Dermis microvascular lymphatic vessel endothelial cell (primary cell): ENCODE measurements at regions not wholly inside any gene's neighbourhood (a gene's known extent, or its start where the extent isn't known, plus 50 kb on each side); places are given as distances from the start of the nearest gene placed in this dataset.

Experiments
- DNase-seq, 2 donors: peaks; one replicate each; pipeline versions ENCODE4 v3.0.0 to v3.0.0-alpha.2; 2010; ENCODE audit warnings: low read depth in 2 of 2

DNA sequence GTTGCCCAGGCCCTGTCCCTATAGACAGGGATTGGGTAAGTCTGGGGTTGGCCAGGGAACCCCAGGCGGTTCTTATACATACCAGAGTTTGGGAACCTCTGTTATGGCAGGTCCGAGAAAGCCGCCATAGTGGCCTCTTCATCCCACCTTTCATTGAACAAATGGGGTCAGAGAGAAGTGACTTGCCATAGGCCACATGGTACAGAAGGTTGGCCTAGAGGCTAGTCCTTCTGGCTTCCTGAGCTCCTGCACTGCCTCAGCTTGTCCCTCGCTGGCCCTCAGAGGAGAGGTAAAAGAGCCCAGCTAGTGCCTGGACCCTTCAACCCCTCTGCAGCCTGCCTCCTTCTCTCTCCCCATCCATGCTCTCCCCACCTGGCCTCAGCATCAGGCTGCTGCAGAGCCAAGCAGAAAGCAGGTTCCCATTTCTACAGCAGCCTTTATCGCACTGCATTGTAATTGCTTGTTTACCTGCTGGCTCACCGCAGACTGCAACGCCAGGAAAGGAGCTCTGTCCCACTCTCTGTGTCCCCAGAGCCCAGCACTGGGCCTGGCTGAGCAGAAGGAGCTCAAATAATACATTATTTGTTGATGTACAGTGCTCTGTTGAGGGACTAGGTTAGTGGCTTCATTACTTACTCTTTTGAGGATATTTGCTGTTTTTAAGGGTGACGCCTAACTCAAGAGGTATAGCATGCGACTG, 103.6 kb downstream of the TRIM29 start:
- no peak for DNase-seq

DNA sequence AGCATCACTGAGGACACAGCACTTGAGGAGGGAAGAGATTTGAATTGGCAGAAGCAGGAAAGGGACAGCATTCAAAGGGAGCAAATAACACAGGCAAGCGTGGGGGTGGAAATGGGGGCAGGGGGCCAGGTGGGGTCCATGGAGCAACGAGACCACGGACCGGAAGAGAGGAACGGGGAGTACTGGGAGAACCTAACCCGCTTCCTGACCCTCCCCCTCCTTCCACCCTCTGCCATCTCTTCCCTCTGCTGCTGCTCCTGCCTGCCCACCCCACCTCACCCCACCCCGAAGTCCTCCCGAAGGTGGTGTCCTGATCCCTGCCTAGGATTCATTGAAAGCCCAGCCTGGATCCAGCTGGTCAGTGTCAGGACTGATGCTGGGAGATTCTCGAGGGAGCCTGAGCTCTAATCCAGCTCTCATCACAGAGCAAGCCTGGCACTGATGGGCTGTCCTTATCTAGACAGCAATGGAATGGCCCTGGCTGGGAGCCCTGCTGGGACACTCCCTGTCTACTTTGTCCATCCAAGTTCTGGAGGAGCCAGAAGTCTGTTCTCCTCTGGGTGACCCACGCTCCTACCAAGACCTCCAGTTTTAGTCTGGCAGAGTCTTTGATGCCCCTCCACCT, 105.0 kb downstream of the TRIM29 start:
- DNase-seq = no peak

DNA sequence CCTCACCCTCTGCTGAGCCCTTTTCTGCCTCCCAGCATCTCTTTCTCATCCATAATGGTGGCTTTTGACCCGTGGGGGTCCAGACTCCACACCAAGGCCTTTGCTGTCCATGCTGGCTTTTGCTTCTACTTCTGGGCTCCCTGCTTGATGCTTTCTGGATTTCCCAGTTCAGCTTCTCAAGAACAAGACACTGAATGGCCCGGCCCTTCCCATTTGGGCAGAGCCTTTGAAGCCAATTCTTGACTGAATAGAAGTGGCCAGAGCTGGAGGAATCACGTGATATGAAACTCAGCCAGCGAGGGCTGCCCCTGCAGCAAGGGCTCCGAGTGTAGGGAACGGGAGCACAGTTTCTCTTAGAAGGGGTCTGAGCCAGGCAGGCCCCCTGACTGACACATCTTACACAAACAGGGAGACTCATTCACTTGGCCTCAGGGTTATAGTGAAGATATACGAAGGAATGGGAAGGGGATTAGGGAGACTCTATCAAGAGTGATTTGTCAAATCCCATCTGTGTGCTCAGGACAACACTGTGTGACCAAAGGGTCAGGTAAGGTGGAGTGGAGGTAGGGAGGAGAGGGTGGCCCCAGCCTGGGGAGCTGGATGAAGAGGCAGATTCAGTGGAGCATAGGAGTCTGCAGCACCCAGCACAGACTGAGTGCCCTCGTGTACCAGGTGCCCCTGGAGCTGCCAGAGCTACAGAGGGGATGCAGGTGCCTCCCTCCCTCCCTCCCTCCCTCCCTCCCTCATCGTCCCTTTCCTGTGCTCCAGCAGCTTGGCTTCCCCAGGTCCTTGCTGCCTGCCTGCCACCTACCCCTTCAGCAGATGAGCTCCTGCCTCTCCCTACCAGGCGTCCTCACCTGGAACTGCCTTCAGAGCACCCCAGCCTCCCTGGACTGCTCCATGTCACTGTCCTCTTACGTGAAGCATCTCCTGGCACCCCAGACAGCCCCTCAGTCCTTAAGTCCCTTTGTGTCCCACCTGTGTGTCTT, 106.0 kb downstream of the TRIM29 start:
- no peak for DNase-seq

DNA sequence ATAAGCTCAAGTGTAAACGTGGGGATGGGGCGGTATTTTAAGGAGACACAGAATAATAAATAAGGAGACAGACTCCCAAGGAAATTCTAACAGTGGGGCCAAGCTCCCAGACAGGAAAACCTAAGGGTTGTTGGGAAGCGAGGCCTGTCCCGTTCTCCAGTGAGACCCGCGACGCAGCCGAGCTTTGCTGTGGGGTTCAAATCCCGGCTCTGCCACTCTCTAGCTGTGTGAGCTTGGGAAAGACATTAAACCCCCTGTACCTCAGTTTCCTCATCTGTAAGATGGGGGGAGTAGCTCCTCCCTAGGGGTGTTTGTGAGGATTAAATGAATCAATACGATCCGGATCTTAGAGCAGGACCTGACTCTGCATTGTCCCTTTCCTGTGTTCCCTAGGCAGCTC, 106.8 kb downstream of the TRIM29 start:
- no peak for DNase-seq

DNA sequence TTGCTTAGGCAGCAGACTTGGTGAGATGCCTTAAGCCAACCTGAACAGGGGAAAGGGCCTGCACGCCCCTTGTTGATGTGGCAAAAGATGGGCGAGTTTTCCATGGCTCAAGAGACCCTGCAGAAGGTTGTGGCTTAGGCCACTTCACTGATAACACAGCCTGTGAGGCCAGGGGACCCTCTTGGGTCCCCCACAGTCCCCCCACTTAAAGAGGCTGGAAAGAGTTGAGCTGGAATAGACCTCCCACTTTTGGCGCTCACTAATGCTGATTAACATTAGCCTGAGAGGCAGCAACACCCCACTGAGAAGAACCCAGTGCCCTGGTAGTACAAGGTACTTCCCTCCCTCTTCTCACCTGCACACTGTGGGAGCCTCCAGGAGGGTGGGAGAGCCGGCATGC, 107.5 kb downstream of the TRIM29 start:
- no peak for DNase-seq

DNA sequence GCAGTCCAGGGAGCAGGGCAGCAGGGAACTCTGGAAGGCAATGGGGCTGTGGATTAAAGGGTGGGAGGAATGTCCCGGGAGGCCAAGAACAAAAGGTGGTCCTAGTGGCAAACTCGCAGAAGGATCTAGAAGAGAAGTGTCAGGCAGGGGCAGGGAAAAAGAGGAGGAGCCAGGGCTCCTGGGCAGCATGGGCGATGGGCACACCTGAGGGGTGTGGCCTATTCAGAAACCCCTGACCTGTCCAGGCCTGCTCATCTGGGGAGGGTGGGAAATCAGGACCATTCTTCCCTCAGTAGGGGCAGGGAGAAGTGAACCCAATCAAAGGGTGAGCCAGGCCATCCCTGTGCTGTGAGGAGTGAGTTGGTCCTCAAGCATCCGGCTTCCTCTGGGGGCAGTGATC, 108.6 kb downstream of the TRIM29 start:
- no peak for DNase-seq

DNA sequence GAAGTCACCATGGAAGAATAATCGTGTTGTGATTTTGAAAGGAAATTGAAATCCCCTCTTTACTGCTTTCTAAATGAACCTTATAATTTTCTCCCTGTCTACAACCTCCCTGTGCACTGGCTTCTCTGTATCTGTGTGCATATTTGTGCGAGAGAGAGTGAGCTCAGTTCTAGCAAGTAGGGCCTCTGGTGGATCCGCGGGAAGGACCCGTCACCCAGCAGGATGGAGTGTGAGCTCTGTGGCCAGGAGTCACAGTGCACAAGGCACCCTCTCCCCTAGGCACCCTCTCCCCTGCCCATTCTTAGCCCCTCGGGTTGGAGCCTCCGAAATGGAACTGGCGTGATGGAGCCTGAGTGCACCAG, 109.0 kb downstream of the TRIM29 start:
- DNase-seq = no peak

DNA sequence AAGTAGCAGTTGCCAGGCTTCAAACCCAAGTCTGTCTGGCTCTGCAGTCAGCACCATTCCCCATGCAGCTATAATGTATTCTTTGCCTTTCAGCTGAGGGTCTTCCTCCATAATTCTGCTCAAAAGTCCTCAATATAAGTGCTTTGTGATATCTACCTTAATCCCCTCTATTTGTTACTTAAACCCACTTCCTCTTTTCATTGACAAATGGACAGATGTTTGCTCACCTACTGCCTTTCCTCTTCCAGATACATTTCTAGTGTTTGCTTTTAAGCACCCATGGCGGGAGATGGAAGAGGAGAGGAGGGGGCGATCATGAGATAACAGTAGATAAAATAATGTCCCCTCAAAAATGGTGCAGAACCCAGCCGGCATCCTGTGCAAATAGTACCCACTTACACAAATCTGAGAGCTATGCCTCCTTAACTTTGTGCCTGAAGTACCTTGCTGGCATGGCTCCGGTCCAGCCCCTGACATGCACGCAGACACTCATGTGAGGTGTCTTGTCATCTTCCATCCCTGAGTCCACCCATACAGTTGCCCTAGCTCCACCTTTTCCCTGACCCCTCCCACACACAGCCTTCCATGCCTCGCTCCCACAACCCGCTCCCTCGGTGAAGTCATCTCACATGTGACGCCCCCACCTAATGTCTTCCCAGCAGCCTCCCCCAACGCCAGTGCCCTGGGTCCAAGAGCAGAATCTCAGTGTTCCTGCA, 109.6 kb downstream of the TRIM29 start:
- DNase-seq = no peak

DNA sequence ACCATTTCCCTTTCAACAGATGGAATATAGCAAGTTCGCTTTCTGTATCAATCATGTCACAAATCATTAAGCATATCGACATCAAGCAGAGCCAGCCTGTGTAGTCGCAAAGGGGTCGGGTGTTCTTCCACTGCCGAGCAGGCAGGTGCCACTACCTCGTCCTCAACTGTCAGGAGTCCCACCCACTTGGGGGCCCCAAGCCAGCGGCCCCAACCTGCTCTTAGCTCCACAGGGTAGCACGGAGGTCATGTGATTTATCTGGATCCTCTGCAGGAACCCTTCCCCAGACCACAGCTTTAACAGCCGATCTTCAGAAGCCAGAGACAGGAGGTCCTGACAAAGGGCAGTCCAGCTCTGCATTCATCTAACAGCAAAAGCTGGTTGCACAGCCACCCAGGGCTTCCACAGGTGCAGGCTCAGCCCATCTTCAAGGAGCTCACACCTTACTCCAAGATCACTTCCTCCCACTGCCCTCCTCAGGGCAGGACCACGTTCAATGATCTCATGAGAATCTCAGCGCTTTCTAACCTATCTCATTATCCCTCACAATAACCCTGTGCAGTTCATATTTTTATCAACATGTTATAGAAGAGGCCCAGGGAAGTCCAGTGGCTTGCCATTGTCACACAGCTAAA, 110.2 kb downstream of the TRIM29 start:
- no peak for DNase-seq

DNA sequence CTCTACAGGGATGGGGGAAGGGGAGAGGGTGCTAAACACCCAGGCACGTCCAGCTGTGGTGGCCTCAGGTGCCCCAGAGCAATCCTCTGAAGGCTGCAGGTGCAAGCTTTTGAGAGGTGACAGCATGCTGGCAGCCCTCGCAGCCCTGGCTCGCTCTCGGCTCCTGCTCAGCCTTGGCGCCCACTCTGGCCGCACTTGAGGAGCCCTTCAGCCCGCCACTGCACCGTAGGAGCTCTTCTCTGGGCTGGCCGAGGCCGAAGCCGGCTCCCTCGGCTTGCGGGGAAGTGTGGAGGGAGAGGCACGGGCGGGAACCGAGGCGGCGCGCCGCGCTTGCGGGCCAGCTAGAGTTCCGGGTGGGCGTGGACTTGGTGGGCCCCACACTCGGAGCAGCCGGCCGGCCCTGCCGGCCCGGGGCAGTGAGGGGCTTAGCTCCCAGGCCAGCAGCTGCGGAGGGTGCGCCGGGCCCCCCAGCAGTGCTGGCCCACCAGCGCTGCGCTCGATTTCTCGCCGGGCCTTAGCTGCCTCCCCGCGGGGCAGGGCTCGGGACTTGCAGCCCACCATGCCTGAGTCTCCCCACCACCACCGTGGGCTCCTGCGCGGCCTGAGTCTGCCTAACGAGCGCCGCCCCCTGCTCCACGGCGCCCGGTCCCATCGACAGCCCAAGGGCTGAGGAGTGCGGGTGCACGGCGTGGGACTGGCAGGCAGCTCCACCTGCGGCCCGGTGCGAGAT, 112.1 kb downstream of the TRIM29 start:
- no peak for DNase-seq

DNA sequence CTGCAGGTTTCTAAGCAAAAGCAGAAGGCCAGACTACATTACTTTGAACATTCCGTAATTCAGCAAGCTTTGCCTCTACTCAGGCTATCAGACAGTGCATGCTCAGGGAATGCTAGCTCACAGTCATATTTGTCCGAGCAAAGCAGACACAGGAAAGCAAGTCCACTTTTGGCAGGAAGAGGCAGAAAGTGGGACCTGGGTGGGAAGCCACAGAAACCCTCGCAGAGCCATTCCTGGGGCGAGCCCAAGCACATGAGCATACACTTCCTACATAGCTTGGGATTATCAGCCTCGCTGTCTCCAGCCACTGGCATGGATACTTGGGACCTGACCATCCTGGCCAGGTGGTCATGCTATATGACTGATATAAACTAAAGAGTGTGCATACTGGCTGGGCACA, 113.3 kb downstream of the TRIM29 start:
- DNase-seq = no peak

DNA sequence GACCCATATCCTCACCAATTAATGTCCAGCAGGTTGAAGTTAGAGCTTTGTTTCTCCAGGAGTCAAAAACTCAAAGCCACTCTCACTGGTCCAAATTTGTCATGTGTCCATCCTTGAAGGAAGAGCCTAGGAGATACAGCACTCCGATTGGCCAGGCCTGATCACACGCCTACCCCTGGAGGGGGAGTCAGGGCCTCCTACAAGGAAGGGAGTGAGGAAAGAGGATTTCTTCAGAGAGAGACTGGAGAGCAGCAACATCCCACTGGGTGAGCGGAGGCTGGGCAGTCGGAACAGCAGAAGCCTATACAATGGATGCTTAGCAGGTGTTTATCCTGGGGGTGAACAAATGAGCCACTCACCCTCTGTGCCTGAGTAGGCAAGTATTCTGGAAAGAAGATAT, 113.9 kb downstream of the TRIM29 start:
- no peak for DNase-seq

DNA sequence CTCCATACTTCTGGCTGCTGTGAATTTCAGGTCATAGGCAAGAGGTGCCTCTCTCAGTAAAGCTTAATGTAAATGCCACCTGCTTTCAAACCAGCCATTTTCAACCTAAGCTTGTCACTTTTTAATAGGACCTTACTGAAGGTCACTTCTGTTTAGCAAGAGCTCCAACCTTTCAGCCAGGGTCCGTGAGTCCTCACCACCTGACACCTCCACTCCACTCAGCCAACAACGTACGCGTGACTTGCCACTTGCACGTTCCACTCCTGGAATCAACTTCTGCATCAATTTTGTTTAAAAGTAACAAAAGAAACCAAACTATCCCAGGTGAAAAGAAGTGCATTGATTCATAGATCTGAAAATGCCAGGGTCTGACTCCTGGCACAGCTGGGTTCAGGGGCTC, 114.4 kb downstream of the TRIM29 start:
- DNase-seq = no peak

DNA sequence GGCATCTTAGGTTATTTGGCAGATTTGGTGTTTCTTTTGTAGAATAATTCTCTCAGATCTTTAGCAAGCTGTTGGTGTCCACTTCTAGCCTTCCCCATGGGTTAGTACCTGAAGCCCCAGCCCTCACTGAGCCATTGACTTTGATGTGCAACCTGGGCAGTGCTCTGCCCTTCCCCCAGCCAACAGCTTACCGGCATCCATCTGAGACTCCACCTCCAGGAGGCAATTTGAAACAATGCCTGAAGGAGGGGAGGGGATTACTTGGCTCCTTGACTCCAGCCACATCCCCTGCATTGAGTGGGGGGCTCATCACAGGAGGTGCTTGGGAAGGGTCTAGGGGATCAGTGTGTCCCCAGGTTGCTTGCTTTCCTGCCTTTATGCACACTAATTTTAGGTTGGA, 114.8 kb downstream of the TRIM29 start:
- DNase-seq = no peak

DNA sequence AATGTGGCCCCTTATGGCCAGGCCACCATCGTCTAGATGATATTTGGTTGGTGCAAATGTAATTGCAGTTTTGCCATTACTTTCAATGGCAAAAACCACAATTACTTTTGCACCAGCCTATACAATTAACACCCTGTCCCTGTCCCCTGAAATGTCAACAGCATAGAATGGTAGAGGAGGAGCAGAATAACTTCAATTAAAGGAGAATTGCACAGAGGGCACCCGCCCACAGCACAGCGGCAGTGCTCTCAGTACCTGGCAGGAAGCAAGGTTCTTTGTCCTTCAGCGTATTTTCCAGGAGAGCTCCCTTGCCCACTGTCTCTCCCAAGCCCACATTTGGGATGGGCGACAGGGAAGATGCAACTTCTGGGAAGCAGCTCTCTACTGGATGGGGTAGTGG, 115.3 kb downstream of the TRIM29 start:
- no peak for DNase-seq

DNA sequence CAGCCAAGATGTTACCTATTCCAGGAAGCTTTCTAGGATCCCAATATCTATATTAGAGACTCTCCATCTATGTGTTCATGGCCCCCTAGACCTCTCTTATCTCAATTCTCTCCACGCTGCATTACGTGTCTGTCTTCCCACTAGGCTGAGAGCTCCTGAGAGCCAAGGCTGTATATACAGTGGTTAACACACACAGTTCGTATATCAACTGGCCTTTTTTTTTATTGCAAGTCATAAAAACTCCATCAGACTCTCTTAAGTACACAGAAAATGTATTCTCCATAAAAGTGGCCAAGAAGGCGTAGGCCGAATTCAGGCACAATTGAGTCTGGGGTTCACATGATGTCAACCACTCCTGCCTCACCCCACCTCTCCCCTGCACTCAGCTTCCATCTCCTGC, 115.9 kb downstream of the TRIM29 start:
- no peak for DNase-seq

DNA sequence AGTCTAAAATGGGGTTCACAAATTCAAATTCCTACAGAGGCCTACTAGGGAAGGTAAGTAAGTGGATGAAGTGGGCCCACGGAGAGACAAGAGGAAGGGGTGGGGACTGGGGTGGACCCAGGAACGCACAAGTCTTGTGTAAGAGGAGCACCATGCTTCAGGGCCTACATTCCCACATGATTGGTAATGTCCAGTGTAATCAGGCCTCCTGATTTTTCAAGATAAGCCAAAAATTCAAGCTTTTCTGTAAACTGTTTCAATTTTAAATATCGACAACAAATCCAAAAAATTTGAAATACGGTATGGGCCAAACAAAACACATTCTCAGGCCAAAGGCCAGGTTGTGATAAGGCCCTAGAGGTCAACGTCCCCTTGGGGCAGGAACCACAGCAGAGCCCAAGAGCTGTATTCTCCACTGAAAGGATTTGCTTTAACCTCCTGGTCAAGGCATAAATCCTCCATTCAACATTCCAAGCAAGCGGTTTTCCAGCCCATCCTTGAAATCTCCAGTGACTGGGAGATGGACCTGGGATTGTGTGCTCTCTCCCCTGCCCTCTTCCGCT, 116.4 kb downstream of the TRIM29 start:
- no peak for DNase-seq

DNA sequence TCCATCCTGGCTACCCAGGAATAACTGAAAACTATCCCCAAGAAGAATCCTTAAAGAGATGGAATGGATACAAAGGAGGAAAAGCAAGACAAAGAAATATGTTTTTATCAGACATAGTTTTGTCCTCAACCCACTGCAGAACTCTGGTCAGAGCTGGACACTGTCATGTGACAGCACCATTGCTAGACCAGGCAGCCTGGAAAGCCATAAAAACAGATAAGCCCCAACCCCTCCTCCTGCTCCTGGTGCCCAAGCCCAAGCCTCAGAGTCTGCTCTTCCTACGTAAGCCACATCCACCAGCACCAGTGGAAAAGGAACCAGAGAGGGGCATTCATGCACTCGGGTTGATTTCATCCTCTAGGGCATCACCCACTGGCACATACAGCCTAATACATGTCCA, 116.9 kb downstream of the TRIM29 start:
- DNase-seq = no peak

DNA sequence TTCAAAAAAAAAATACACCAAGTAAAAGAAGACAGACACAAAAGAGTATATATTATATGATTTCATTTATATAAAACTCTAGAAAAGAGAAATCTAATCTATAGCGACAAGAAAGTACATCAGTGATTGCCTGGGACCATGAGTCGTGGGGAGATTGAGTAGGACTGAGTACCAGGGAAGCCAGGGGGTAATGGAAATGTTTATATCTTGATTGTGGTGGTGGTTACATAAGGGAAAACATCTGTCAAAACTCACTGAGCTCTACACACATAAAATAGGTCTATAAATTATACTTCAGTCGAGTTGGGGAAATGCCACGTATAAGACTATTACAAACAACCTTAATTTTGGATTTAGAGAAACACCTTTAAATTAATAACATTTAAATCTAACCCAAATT, 117.4 kb downstream of the TRIM29 start:
- DNase-seq = no peak

DNA sequence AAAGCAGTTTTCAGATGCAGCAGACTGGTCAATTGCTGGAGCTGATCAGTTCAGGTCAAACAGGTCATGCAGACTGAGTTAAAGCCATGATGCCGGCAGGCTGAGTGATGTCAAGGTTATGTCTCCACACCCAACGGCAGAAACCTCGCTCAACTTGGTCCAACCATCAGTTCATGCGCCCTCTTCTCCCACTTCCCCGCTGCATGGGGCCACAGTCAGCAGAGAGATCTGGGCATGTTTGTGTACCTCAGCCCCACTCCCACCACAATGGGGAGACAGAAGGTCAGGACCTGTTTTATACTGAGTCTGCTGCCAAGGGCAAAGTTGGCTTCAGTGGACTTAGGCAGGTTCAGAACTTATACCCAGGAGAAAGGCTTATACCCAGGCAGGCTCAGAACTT, 118.7 kb downstream of the TRIM29 start:
- no peak for DNase-seq
